OCI-LY1 (cell line): ENCODE measurements at regions not wholly inside any gene's neighbourhood (a gene's known extent, or its start where the extent isn't known, plus 50 kb on each side); places are given as distances from the start of the nearest gene placed in this dataset.

ENCODE experiments used
- H2AFZ ChIP-seq: fragments of 200-600 bp; sonication (generic), shearing (Covaris generic); 2 replicates; pipeline ENCODE4 v1.6.0; 2014; ENCODE audit warnings: antibody characterized with exemption, mild to moderate bottlenecking, low read length
- H3F3A ChIP-seq: fragments of 200-600 bp; sonication (generic), shearing (Covaris generic); 2 replicates; pipeline ENCODE4 v1.6.0; 2014; ENCODE audit warnings: mild to moderate bottlenecking, antibody characterized with exemption, low read length, moderate library complexity; ENCODE audit not compliant: insufficient read depth
- H3K27ac ChIP-seq: fragments of 200-600 bp; sonication (generic); 2 replicates; pipeline ENCODE4 v1.5.1; 2014; ENCODE audit warnings: low read length, mixed run types, mild to moderate bottlenecking, low read depth; ENCODE audit not compliant: poor library complexity, severe bottlenecking
- H3K27me3 ChIP-seq: fragments of 200-600 bp; sonication (generic); 2 replicates; pipeline ENCODE4 v1.6.0; 2014; ENCODE audit warnings: antibody characterized with exemption, mild to moderate bottlenecking, low read length, moderate library complexity; ENCODE audit not compliant: insufficient read depth
- H3K36me3 ChIP-seq: fragments of 200-600 bp; sonication (generic); 2 replicates; pipeline ENCODE4 v1.6.1; 2014; ENCODE audit warnings: mild to moderate bottlenecking, antibody characterized with exemption, low read length, moderate library complexity, mixed read lengths; ENCODE audit not compliant: insufficient read depth
- H3K4me1 ChIP-seq: fragments of 200-600 bp; sonication (generic); 2 replicates; pipeline ENCODE4 v1.5.1; 2014; ENCODE audit warnings: mild to moderate bottlenecking, low read length, moderate library complexity; ENCODE audit not compliant: insufficient read depth, severe bottlenecking
- H3K4me2 ChIP-seq: fragments of 200-600 bp; sonication (generic), shearing (Covaris generic); 2 replicates; pipeline ENCODE4 v1.6.1; 2014; ENCODE audit warnings: low read length
- H3K4me3 ChIP-seq: fragments of 200-600 bp; sonication (generic); 2 replicates; pipeline ENCODE4 v1.5.1; 2014; ENCODE audit warnings: low read length, low read depth, mild to moderate bottlenecking, mixed read lengths; ENCODE audit not compliant: poor library complexity, severe bottlenecking
- H3K79me2 ChIP-seq: fragments of 200-600 bp; shearing (Covaris generic); 2 replicates; pipeline ENCODE4 v1.6.1; 2016; ENCODE audit warnings: mixed run types, low read length, mixed read lengths; ENCODE audit not compliant: insufficient read depth
- H3K9ac ChIP-seq: fragments of 200-600 bp; sonication (generic), shearing (Covaris generic); 2 replicates; pipeline ENCODE4 v1.6.1; 2014; ENCODE audit warnings: mild to moderate bottlenecking, low read length, mixed read lengths
- H3K9me2 ChIP-seq: fragments of 200-600 bp; sonication (generic), shearing (Covaris generic); 2 replicates; pipeline ENCODE4 v1.6.1; 2014; ENCODE audit warnings: low read depth, mild to moderate bottlenecking, low read length, mixed read lengths
- H3K9me3 ChIP-seq: fragments of 200-600 bp; shearing (Covaris generic); 2 replicates; pipeline ENCODE4 v1.6.1; 2014; ENCODE audit warnings: low read length, mixed read lengths
- H4K20me1 ChIP-seq: fragments of 200-600 bp; sonication (generic), shearing (Covaris generic); 2 replicates; pipeline ENCODE4 v1.6.0; 2016; ENCODE audit warnings: mild to moderate bottlenecking, low read length; ENCODE audit not compliant: insufficient read depth
- CTCF ChIP-seq: fragments of 200-600 bp; sonication (generic), shearing (Covaris generic); IDR thresholded peaks from 2 replicates; pipeline ENCODE4 v1.5.1; 2017; ENCODE audit warnings: mild to moderate bottlenecking, antibody characterized with exemption, low read length, moderate library complexity, mixed read lengths
- EZH2 ChIP-seq: fragments of 200-600 bp; sonication (generic), shearing (Covaris generic); IDR thresholded peaks from 2 replicates; pipeline ENCODE4 v1.8.0; 2017; ENCODE audit warnings: borderline replicate concordance, mixed run types, mild to moderate bottlenecking, antibody characterized with exemption, low read length, moderate library complexity, mixed read lengths

GRCh38 chr2:41829052-41829451, 218.8 kb upstream of the PKDCC start:
- Histone ChIP-seq H3K4me1 (no peaks in the 10 kb centered on the region), H3K27me3 (no peaks in the 10 kb centered on the region), H3K79me2 (no peaks in the 10 kb centered on the region), H3K9me3 (no peaks in the 10 kb centered on the region), H3K4me3 (no peak overlapping the region), H2AFZ (no peak overlapping the region), H3F3A (no peaks in the 10 kb centered on the region), H3K36me3 (no peaks in the 10 kb centered on the region), H4K20me1 (no peaks in the 10 kb centered on the region), H3K9me2 (no peaks in the 10 kb centered on the region), H3K9ac (no peak overlapping the region), H3K4me2 (no peak overlapping the region), H3K27ac (no peak overlapping the region)
- TF ChIP-seq CTCF = no peak
- TF ChIP-seq EZH2 = no peak

GRCh38 chr2:41830600-41830999, 217.2 kb upstream of the PKDCC start:
- H3K9ac ChIP-seq = no peak overlapping the region
- no peaks in the 10 kb centered on the region for H3K4me1 ChIP-seq
- H3K9me2 ChIP-seq = no peaks in the 10 kb centered on the region
- H3K36me3 ChIP-seq = no peaks in the 10 kb centered on the region
- H2AFZ ChIP-seq = no peak overlapping the region
- H3K27ac ChIP-seq = no peak overlapping the region
- H3K27me3 ChIP-seq = no peaks in the 10 kb centered on the region
- no peak overlapping the region for H3K4me2 ChIP-seq
- H3K9me3 ChIP-seq = no peaks in the 10 kb centered on the region
- no peaks in the 10 kb centered on the region for H3K79me2 ChIP-seq
- no peaks in the 10 kb centered on the region for H3F3A ChIP-seq
- H3K4me3 ChIP-seq = no peak overlapping the region
- H4K20me1 ChIP-seq = no peaks in the 10 kb centered on the region
- TF ChIP-seq CTCF = no peak
- TF ChIP-seq EZH2 = no peak

- no peaks in the 10 kb centered on the region for H3K9me3 ChIP-seq
- H2AFZ ChIP-seq = no peak overlapping the region
- no peaks in the 10 kb centered on the region for H3K27me3 ChIP-seq
- H4K20me1 ChIP-seq = no peaks in the 10 kb centered on the region
- no peak overlapping the region for H3K27ac ChIP-seq
- no peaks in the 10 kb centered on the region for H3K9me2 ChIP-seq
- no peaks in the 10 kb centered on the region for H3K36me3 ChIP-seq
- H3K4me3 ChIP-seq = no peak overlapping the region
- TF ChIP-seq EZH2 = no peak
- TF ChIP-seq CTCF = no peak
- H3K4me1 ChIP-seq = no peaks in the 10 kb centered on the region
- H3K9ac ChIP-seq = no peak overlapping the region
- H3F3A ChIP-seq = no peaks in the 10 kb centered on the region
- H3K4me2 ChIP-seq = no peak overlapping the region
- no peaks in the 10 kb centered on the region for H3K79me2 ChIP-seq
Observed at GRCh38 chr2:41832218-41832617, 215.6 kb upstream of the PKDCC start.
